Ascending aorta (tissue), 2 donors: ENCODE measurements at regions not wholly inside any gene's neighbourhood (a gene's known extent, or its start where the extent isn't known, plus 50 kb on each side); places are given as distances from the start of the nearest gene placed in this dataset.

Experiments used
- DNase-seq, 2 donors: peaks; one replicate each; pipeline ENCODE4 v3.0.0-alpha.2; 2019; ENCODE audit warnings: low spot score in 2 of 2
- H3K27ac ChIP-seq, 2 donors: fragments of 200-600 bp; sonication (generic); one replicate each; pipeline ENCODE4 v1.5.1; 2016 to 2017; ENCODE audit warnings: mild to moderate bottlenecking in 1 of 2
- H3K27me3 ChIP-seq: fragments of 200-600 bp; sonication (generic); one replicate; pipeline ENCODE4 v1.5.1; 2017
- H3K36me3 ChIP-seq, 2 donors: fragments of 200-600 bp; sonication (generic); one replicate each; pipeline ENCODE4 v1.5.1; 2016
- H3K4me1 ChIP-seq, 2 donors: fragments of 200-600 bp; sonication (generic); one replicate each; pipeline ENCODE4 v1.5.1; 2016 to 2017; ENCODE audit warnings: mild to moderate bottlenecking in 1 of 2
- H3K4me3 ChIP-seq, 2 donors: fragments of 200-600 bp; sonication (generic); one replicate each; pipeline ENCODE4 v1.5.1; 2016 to 2017; ENCODE audit warnings: mild to moderate bottlenecking in 1 of 2
- H3K9me3 ChIP-seq, 2 donors: fragments of 200-600 bp; sonication (generic); one replicate each; pipeline ENCODE4 v1.5.1; 2016
- intact Hi-C: fragments of 100-400 bp; cut with DNase I; formaldehyde crosslinking; loops from one replicate; pipeline ENCODE4 v1.15.1; 2023
- TF ChIP-seq, protein P1 (sequence below), 3 experiments: fragments of 200-600 bp in 2 of 3; fragments of 450-650 bp in 1 of 3; sonication (generic) in 2 of 3; IDR thresholded peaks; one replicate each; pipeline ENCODE4 v1.5.1; 2016 to 2019; ENCODE audit warnings: antibody characterized with exemption in 3 of 3, mild to moderate bottlenecking in 1 of 3, moderate library complexity in 1 of 3

DNA sequence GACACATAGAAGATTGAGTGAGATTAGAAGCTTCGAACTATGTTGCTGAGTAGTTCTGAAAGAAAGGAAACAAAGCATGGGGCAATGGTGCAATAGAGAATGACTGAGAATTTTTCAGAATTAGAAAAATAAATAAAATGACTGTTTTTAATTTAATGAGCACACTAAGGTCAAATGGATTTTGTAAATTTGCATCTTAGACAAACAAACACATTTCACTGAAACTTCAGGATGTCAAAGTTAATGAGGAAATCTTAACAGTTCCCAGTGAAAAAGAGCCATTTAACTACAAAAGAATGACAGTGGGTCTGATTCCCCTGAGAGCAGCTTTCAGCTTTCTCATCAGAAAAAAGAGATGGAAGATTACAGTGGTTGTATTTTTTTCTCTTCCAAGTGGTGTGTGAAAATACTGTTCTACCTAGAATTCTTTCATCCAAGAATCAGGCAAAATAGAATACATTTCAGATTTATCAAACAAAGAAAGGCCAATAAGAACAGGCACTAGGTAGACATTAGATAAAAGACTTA is 591.9 kb downstream of the SEMA5A start:
- intact Hi-C loops = no loop called here
- no peak overlapping the region for H3K27ac ChIP-seq
- TF ChIP-seq, protein P1, sequence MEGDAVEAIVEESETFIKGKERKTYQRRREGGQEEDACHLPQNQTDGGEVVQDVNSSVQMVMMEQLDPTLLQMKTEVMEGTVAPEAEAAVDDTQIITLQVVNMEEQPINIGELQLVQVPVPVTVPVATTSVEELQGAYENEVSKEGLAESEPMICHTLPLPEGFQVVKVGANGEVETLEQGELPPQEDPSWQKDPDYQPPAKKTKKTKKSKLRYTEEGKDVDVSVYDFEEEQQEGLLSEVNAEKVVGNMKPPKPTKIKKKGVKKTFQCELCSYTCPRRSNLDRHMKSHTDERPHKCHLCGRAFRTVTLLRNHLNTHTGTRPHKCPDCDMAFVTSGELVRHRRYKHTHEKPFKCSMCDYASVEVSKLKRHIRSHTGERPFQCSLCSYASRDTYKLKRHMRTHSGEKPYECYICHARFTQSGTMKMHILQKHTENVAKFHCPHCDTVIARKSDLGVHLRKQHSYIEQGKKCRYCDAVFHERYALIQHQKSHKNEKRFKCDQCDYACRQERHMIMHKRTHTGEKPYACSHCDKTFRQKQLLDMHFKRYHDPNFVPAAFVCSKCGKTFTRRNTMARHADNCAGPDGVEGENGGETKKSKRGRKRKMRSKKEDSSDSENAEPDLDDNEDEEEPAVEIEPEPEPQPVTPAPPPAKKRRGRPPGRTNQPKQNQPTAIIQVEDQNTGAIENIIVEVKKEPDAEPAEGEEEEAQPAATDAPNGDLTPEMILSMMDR (IDR thresholded peaks at IDR 0.05) = no peak
- DNase-seq = no peak
- H3K27me3 ChIP-seq = no peaks in the 10 kb centered on the region
- no peaks in the 10 kb centered on the region for H3K36me3 ChIP-seq
- H3K9me3 ChIP-seq = no peaks in the 10 kb centered on the region
- H3K4me3 ChIP-seq = no peak overlapping the region
- H3K4me1 ChIP-seq = no peaks in the 10 kb centered on the region

DNA sequence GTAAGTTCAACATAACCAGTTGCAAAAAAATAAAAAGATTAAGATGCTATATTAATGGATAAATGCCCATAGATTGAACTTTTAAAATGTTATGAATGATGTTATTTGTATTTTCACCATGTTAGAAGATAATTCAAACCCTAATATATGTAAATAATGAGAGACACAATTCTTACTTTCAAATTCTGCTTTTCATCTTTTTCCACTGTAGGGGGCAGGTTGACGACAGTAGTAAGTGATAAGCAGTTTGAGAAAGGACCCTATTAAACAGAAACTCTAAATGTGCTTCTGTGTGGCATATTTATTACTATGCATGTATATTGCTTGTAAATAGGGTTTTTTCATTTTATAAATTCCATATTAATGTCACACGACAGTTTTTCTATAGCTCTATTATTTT is 591.1 kb downstream of the SEMA5A start:
- Histone ChIP-seq H3K4me1 (no peaks in the 10 kb centered on the region), H3K9me3 (no peaks in the 10 kb centered on the region), H3K36me3 (no peaks in the 10 kb centered on the region), H3K27me3 (no peaks in the 10 kb centered on the region), H3K27ac (no peak overlapping the region), H3K4me3 (no peak overlapping the region)
- TF ChIP-seq, protein P1 (IDR thresholded peaks at IDR 0.05) = peak in 1 of 3 experiments; percentile 18
- no peak for DNase-seq
- intact Hi-C loops = no loop called here

DNA sequence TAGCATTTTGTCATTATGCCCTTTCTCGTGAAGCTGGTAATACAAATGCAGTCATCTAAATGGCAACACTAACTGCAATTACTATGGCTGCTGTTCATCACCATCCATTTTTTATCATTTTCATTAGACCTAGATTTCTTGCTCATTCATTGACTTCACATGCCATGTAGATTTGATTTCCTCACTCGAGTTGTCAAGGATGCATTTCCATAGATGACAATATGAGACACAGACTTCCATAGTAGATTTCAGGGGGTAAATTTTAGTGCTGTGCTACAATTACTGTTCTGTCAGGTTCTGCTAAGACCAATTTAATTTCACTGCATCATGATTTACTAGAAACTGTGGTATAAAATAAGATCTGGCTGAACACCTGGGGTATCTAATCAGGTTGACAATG is 589.2 kb downstream of the SEMA5A start:
- no peaks in the 10 kb centered on the region for H3K27me3 ChIP-seq

DNA sequence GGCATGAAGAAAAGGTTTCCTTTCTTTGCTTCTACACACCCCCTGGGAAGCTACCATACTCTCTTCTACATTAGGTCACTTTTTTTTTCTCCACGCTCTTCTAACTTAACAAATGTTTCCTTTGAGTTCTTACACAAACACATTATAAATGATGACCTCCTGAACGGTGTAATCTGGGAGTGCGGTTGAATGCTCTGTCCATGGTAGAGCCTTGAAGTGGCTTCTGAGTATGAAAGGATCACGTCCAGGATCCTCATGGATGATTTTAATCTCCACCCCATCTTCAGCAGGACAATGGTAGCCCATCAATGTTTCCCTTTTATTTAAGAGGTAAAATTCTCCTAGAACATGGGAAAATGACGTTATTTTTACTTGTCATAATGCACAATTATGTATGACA is 587.3 kb downstream of the SEMA5A start:
- H3K4me1 ChIP-seq = no peaks in the 10 kb centered on the region
- TF ChIP-seq, protein P1 (IDR thresholded peaks at IDR 0.05) = no peak
- H3K27ac ChIP-seq = no peak overlapping the region

More for the DNA sequence above, 589.2 kb downstream of the SEMA5A start:
- H3K9me3 ChIP-seq = no peaks in the 10 kb centered on the region
- no peak overlapping the region for H3K27ac ChIP-seq
- no peak overlapping the region for H3K4me3 ChIP-seq
- DNase-seq = no peak
- no peaks in the 10 kb centered on the region for H3K4me1 ChIP-seq
- intact Hi-C loops = no loop called here
- no peaks in the 10 kb centered on the region for H3K36me3 ChIP-seq
- TF ChIP-seq, protein P1 (IDR thresholded peaks at IDR 0.05) = no peak

DNA sequence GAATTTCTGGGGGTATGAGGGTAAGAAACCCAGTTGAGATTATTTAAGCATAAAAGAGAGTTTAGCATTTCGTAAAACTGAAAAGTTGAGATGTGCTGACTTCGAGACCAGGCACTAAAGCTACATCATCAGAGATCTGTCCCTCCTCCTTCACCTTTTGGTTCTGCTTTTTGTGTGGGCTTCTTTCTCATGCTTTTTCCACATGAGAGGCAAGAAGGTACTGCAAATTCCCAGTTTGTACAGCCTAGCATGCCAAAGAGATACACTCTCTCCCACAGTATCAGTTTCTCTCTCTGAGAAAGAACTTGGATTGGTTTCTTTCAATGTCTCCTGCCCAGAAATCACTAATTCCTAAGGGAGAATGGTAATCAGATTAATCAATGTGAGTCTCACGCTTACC is 584.7 kb downstream of the SEMA5A start:
- TF ChIP-seq, protein P1 (IDR thresholded peaks at IDR 0.05) = no peak
- Histone ChIP-seq H3K36me3 (no peaks in the 10 kb centered on the region), H3K4me3 (no peak overlapping the region), H3K4me1 (no peaks in the 10 kb centered on the region), H3K9me3 (no peaks in the 10 kb centered on the region), H3K27me3 (no peaks in the 10 kb centered on the region), H3K27ac (no peak overlapping the region)
- intact Hi-C loops = no loop called here
- no peak for DNase-seq

More for the DNA sequence above, 587.3 kb downstream of the SEMA5A start:
- DNase-seq = no peak
- H3K9me3 ChIP-seq = no peaks in the 10 kb centered on the region
- H3K27me3 ChIP-seq = no peaks in the 10 kb centered on the region
- no peak overlapping the region for H3K4me3 ChIP-seq
- no peaks in the 10 kb centered on the region for H3K36me3 ChIP-seq
- intact Hi-C loops = no loop called here

DNA sequence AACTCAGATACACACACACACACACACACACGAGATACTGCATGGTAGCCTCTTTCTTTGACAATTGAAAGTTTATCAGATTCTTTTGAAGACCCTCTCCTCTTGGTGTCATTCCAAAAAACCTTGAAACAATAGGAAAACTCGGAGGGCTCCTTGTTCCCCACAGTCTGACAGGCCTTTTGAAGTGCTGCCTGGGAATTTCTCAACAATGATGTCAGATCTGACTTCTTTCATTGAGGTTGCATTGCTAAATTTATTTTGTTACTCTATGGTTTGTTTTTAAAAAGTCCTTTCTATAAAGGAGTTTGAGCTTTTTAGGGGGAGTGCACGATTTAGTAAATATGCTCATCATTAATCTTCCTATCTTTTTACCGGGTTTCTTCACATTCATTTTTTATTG is 583.9 kb downstream of the SEMA5A start:
- no peaks in the 10 kb centered on the region for H3K36me3 ChIP-seq
- no peak for DNase-seq
- H3K4me3 ChIP-seq = no peak overlapping the region
- H3K4me1 ChIP-seq = no peaks in the 10 kb centered on the region
- H3K27me3 ChIP-seq = no peaks in the 10 kb centered on the region
- intact Hi-C loops = no loop called here
- TF ChIP-seq, protein P1 (IDR thresholded peaks at IDR 0.05) = no peak
- H3K27ac ChIP-seq = no peak overlapping the region
- no peaks in the 10 kb centered on the region for H3K9me3 ChIP-seq
